ENCODE measurements at regions not wholly inside any gene's neighbourhood (a gene's known extent, or its start where the extent isn't known, plus 50 kb on each side); places are given as distances from the start of the nearest gene placed in this dataset.

- H3K27me3 ChIP-seq (replicated peaks in 1 of 4; ENCODE audit: control extremely low read depth in 1 of 4, control insufficient read depth in 3 of 4, insufficient read depth in 4 of 4, low read length in 3 of 4) = no peaks in the 10 kb centered on the region
- no peak overlapping the region for H3K4me2 ChIP-seq (replicated peaks; ENCODE audit: low read depth, low read length, poor library complexity, severe bottlenecking)
- H3K36me3 ChIP-seq (replicated peaks in 1 of 2; ENCODE audit: control extremely low read depth in 1 of 2, control insufficient read depth in 1 of 2, extremely low read depth in 1 of 2, insufficient read depth in 2 of 2, low read length in 1 of 2) = no peaks in the 10 kb centered on the region
- DNase-seq (no peak), ATAC-seq (ENCODE audit: low read depth) (no peak)
- no peak for TF ChIP-seq CTCF (IDR thresholded peaks at IDR 0.05)
- no peak for TF ChIP-seq EZH2 (IDR thresholded peaks at IDR 0.05; ENCODE audit: borderline replicate concordance, insufficient read depth, low read depth, low read length, poor library complexity, severe bottlenecking)
- ChIA-PET CTCF (no interaction called here), POLR2A (no interaction called here)
- no peaks in the 10 kb centered on the region for H3K79me2 ChIP-seq (ENCODE audit: control insufficient read depth, insufficient read depth, low read length)
- H2AFZ ChIP-seq (ENCODE audit: insufficient read depth, low read depth, low read length, poor library complexity, severe bottlenecking) = no peak overlapping the region
- H3K4me1 ChIP-seq (ENCODE audit: control insufficient read depth in 2 of 2, insufficient read depth in 2 of 2, low read length in 2 of 2) = no peaks in the 10 kb centered on the region
- Mint-ChIP-seq H3K4me3 (no peak overlapping the region), H3K9me3 (ENCODE audit: insufficient read depth) (no peaks in the 10 kb centered on the region), H3K27me3 (no peaks in the 10 kb centered on the region), H3K27ac (no peak overlapping the region), H3K4me1 (no peaks in the 10 kb centered on the region)
- H3K27ac ChIP-seq (ENCODE audit: low read length in 2 of 2) = no peak overlapping the region
- intact Hi-C loops (cut with micrococcal nuclease) = no loop called here
- no peak overlapping the region for H3K9ac ChIP-seq (ENCODE audit: low read length)
- no peaks in the 10 kb centered on the region for H3K9me3 ChIP-seq (ENCODE audit: control extremely low read depth in 1 of 3, control insufficient read depth in 2 of 3, insufficient read depth in 1 of 3, low read length in 2 of 3)
- WGBS (ENCODE audit: insufficient coverage) = 96% methylated on average over 5 of the region's 13 CpGs
- H3K4me3 ChIP-seq (ENCODE audit: control extremely low read depth in 1 of 5, extremely low read depth in 1 of 5, insufficient read depth in 1 of 5, low read depth in 2 of 5, low read length in 4 of 5) = no peak overlapping the region
- no peaks in the 10 kb centered on the region for H4K20me1 ChIP-seq (ENCODE audit: control insufficient read depth, insufficient read depth, low read length, poor library complexity, severe bottlenecking)
Measured at GRCh38 chr5:17004441-17005106, 68.5 kb upstream of the MYO10 start.

DNA sequence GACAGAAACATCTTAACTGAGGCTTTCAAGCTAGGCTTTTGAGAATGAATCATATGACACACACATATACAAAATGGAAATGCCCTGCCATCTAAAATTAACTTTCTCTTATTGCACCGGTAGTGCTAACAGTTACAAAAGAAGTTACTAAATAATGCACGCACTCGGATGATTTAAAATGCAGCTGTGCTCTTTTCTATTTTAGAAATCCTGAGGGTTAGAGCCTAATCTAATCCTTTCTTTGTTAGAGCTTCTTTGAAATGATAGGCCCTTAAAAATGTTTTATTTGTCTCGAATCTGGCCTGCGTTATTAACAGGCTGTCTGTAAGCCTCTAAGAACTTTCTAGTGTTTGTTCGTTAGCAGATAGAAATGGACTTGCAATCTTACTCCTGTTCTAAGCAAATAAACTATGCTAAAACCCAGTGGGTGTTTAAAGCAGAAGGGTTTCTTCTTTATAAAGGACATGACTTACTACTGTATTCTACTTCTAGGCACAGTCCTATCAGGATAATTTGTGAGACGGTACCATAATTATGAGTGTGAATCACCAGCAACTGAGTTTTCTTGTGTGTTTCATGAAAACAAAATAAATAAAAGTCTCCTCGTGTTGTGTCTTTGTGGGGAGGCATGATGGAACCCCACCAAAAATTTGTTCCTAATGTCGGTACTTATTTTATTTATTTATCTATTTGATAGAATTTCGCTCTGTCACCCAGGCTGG, 69.2 kb upstream of the MYO10 start:
- Mint-ChIP-seq H3K27me3 (no peaks in the 10 kb centered on the region), H3K4me3 (no peak overlapping the region), H3K27ac (no peak overlapping the region), H3K4me1 (no peaks in the 10 kb centered on the region), H3K9me3 (ENCODE audit: insufficient read depth) (no peaks in the 10 kb centered on the region)
- DNase-seq = no peak
- no peak overlapping the region for H3K4me2 ChIP-seq (replicated peaks; ENCODE audit: low read depth, low read length, poor library complexity, severe bottlenecking)
- H3K79me2 ChIP-seq (ENCODE audit: control insufficient read depth, insufficient read depth, low read length) = no peaks in the 10 kb centered on the region
- POLR2A ChIA-PET = no interaction called here
- intact Hi-C loops (cut with micrococcal nuclease) = no loop called here
- no peak for ATAC-seq (ENCODE audit: low read depth)
- H3K9ac ChIP-seq (ENCODE audit: low read length) = no peak overlapping the region
- WGBS (ENCODE audit: insufficient coverage) = 100% methylated on average over 1 of the region's 10 CpGs
- H3K4me1 ChIP-seq (ENCODE audit: control insufficient read depth in 2 of 2, insufficient read depth in 2 of 2, low read length in 2 of 2) = no peaks in the 10 kb centered on the region
- no peak overlapping the region for H3K4me3 ChIP-seq (ENCODE audit: control extremely low read depth in 1 of 5, extremely low read depth in 1 of 5, insufficient read depth in 1 of 5, low read depth in 2 of 5, low read length in 4 of 5)
- no peak overlapping the region for H3K27ac ChIP-seq (ENCODE audit: low read length in 2 of 2)
- no peaks in the 10 kb centered on the region for H3K27me3 ChIP-seq (replicated peaks in 1 of 4; ENCODE audit: control extremely low read depth in 1 of 4, control insufficient read depth in 3 of 4, insufficient read depth in 4 of 4, low read length in 3 of 4)
- H4K20me1 ChIP-seq (ENCODE audit: control insufficient read depth, insufficient read depth, low read length, poor library complexity, severe bottlenecking) = no peaks in the 10 kb centered on the region
- no peak overlapping the region for H2AFZ ChIP-seq (ENCODE audit: insufficient read depth, low read depth, low read length, poor library complexity, severe bottlenecking)
- no peaks in the 10 kb centered on the region for H3K9me3 ChIP-seq (ENCODE audit: control extremely low read depth in 1 of 3, control insufficient read depth in 2 of 3, insufficient read depth in 1 of 3, low read length in 2 of 3)
- H3K36me3 ChIP-seq (replicated peaks in 1 of 2; ENCODE audit: control extremely low read depth in 1 of 2, control insufficient read depth in 1 of 2, extremely low read depth in 1 of 2, insufficient read depth in 2 of 2, low read length in 1 of 2) = no peaks in the 10 kb centered on the region
- no peak for TF ChIP-seq EZH2 (IDR thresholded peaks at IDR 0.05; ENCODE audit: borderline replicate concordance, insufficient read depth, low read depth, low read length, poor library complexity, severe bottlenecking)
- no peak for TF ChIP-seq CTCF (IDR thresholded peaks at IDR 0.05)
- CTCF ChIA-PET = no interaction called here
